NCI-H2171 (cell line): ENCODE measurements at regions not wholly inside any gene's neighbourhood (a gene's known extent, or its start where the extent isn't known, plus 50 kb on each side); places are given as distances from the start of the nearest gene placed in this dataset.
"Not testable (repeated sequence)": the region's sequence is repeated elsewhere in the genome, so short reads cannot be mapped to it uniquely, and the experiment has no call there.

Experiments used
- DNase-seq: peaks from one replicate; lab custom pipeline; 2025; lab: John Stamatoyannopoulos, UW

GRCh38 chr9:79080536-79080935, 491.2 kb upstream of the TLE4 start:
- DNase-seq, result no peak

GRCh38 chr9:79083621-79084020, 488.1 kb upstream of the TLE4 start:
- DNase-seq, result no peak

GRCh38 chr9:79087133-79087532, 484.6 kb upstream of the TLE4 start:
- no peak for DNase-seq

GRCh38 chr9:79089054-79089560, 482.7 kb upstream of the TLE4 start:
- DNase-seq, result no peak

- DNase-seq, result not testable (repeated sequence)
Measured at GRCh38 chr9:79089851-79090250, 481.9 kb upstream of the TLE4 start.

- DNase-seq, result not testable (repeated sequence)
Measured at GRCh38 chr9:79103257-79103656, 468.5 kb upstream of the TLE4 start.

GRCh38 chr9:79104216-79104615, 467.5 kb upstream of the TLE4 start:
- DNase-seq, result no peak

GRCh38 chr9:79104951-79105350, 466.8 kb upstream of the TLE4 start:
- no peak for DNase-seq

- DNase-seq, result no peak
Measured at GRCh38 chr9:79107911-79108676, 463.7 kb upstream of the TLE4 start.

- DNase-seq, result peak; percentile 18
Measured at GRCh38 chr9:79111653-79112052, 460.1 kb upstream of the TLE4 start.

- no peak for DNase-seq
Measured at GRCh38 chr9:79115176-79115575, 456.6 kb upstream of the TLE4 start.

- no peak for DNase-seq
Measured at GRCh38 chr9:79116041-79116440, 455.7 kb upstream of the TLE4 start.

- no peak for DNase-seq
Measured at GRCh38 chr9:79116709-79117108, 455.1 kb upstream of the TLE4 start.

GRCh38 chr9:79120533-79120932, 451.2 kb upstream of the TLE4 start:
- no peak for DNase-seq

GRCh38 chr9:79120941-79121340, 450.8 kb upstream of the TLE4 start:
- DNase-seq, result no peak

GRCh38 chr9:79123415-79123814, 448.4 kb upstream of the TLE4 start:
- DNase-seq, result no peak

- DNase-seq, result no peak
Measured at GRCh38 chr9:79127661-79128060, 444.1 kb upstream of the TLE4 start.

GRCh38 chr9:79129865-79130480, 441.8 kb upstream of the TLE4 start:
- peak; percentile 7 for DNase-seq

GRCh38 chr9:79131246-79131774, 440.5 kb upstream of the TLE4 start:
- DNase-seq, result no peak

GRCh38 chr9:79131824-79132377, 439.9 kb upstream of the TLE4 start:
- no peak for DNase-seq

- DNase-seq, result peak; percentile 16
Measured at GRCh38 chr9:79134654-79135053, 437.1 kb upstream of the TLE4 start.

- no peak for DNase-seq
Measured at GRCh38 chr9:79135681-79136415, 435.9 kb upstream of the TLE4 start.
